HG03558 (cell line): ENCODE measurements at regions not wholly inside any gene's neighbourhood (a gene's known extent, or its start where the extent isn't known, plus 50 kb on each side); places are given as distances from the start of the nearest gene placed in this dataset.
"Not testable (repeated sequence)": the region's sequence is repeated elsewhere in the genome, so short reads cannot be mapped to it uniquely, and the experiment has no call there.

Experiments used
- ATAC-seq: cut with Tn5 transposase; IDR thresholded peaks from one replicate; pipeline ENCODE4 v1.9.1; 2021; ENCODE audit warnings: moderate number of reproducible peaks; ENCODE audit not compliant: unreplicated experiment; ENCODE audit errors: extremely low read depth

DNA sequence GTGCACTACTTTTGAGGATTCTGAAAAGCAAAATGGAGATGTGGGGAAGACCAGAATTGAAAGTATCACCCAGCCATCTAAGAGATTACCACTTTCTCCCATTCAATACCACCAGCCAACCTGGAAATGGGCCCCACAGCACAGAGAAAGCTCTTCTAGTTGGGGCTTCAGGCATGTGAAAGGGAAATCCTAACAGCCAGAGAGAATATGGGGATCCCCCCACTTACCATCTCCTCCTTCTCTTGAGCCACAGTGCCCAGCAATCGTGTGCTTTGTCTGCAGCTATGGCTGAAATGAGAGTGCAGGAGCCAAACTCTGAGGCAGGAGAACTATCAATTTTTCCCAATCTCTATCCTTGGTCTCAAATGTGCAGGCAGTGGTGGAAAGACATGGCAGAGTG is 173.2 kb upstream of the KCTD7 start:
- ATAC-seq: not testable (repeated sequence)

DNA sequence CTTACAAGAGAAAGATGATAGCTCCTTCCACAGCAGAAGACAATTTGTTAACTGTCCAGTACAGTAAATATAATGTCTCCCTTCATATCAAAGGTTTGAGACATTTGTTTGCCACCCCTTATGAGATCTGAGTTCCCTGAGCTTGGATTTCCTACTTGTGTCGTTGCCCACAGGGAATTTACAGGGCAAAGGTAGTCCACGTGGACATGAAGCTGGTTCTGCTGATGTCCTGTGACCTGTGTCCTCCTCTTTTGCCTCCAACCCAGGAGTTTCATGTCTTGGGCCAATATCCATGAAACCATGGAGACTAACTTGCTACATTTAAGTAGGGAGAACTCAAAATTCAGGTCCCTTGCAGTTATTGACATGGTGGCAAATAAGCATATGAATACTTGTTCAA is 172.2 kb upstream of the KCTD7 start:
- ATAC-seq: not testable (repeated sequence)

DNA sequence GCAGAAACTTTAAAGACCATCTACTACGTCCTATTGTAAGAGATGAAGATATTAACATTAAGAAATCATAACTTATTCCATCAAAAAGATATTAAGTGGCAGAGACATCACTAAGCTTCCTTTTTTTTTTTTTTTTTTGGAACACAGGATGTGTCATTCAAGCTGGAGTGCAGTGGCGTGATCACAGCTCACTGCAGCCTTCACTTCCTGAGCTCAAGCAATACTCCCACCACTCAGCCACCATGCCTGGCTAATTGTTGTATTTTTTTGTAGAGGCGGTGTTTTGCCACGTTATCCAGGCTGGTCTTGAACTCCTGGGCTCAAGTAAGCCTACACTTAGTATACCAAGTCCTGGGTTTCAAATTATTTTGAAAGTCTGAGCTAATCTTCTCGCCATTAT is 169.7 kb upstream of the KCTD7 start:
- ATAC-seq: not testable (repeated sequence)

DNA sequence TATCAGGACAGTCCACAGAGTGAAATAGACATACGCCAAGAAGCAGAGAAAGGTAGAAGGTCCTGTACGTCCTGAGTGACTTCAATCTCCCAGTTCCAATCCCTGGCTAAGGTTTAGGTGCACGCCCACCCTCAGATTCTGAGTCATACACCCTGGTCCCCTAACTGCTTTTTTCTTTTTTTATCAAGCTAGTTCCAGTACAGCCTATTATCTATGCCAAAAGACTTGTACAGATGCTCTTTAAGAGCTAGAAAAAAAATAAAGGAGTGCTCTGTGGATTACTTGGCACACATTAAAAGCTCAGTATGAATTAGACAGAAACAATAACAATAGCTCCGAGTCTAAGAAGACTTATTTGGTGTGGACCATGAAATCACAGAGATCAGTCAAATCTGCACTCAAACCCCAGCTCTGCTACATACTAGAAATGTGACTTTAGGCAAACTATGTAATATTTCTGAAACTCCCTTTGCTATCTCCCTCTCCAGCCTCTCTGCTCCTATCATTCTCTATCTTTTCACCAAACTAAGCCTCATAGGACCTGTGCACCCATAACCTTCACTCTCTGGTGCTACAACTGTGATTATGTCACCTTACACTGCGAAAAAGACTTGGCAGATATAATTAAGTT is 168.8 kb upstream of the KCTD7 start:
- ATAC-seq: not testable (repeated sequence)

- no peak for ATAC-seq
Measured at GRCh38 chr7:66460921-66461361, 167.7 kb upstream of the KCTD7 start.

DNA sequence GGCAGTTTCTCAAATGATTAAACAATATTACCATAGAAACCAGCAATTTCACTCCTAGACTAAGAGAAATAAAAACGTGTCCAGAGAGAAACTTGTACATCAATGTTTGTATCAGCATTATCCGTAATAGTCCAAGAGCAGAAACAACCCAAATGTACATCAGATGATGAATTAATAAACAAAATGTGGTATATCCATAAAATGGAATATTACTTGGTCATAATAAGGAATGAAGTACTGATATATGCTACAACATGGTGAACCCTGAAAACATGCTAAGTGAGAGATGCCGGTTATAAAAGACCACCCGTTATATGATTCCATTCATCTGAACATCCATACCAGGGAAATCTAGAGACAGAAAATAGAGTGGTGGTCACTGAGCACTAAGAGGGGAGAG is 167.3 kb upstream of the KCTD7 start:
- ATAC-seq: not testable (repeated sequence)

DNA sequence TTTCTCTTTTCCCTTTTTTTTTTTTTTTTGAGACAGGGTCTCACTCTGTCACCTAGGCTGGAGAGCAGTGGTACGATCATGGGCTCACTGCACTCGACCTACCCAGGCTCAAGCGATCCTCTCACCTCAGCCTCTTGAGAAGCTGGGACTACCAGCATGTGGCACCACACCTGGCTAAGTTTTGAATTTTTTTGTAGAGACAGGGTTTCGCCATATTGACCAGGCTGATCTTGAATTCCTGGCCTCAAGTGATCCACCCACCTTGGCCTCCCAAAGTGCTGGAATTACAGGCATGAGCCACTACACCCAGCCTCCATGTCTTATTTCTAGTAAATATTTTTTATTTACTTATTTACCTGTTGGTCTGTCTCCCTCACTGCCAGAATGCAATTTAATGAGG is 165.8 kb upstream of the KCTD7 start:
- ATAC-seq: not testable (repeated sequence)

DNA sequence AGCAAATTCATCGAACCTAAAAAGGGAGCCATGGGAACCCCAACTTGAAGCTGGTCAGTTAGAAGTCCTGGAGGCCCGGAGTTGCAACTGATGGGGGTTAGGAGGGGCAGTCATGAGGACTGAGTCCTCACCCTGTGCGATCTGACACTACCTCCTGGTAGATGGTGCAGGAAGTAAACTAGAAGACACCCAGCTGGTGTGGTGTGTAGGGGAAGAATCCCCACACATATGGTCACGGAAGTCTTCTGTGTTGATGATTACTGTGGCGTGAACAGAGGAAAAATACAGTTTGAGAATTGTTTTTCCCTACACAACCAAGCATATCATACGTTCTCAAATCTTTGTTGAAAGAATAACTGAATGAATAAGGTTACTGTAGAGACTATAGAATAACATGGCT is 164.6 kb upstream of the KCTD7 start:
- no peak for ATAC-seq

DNA sequence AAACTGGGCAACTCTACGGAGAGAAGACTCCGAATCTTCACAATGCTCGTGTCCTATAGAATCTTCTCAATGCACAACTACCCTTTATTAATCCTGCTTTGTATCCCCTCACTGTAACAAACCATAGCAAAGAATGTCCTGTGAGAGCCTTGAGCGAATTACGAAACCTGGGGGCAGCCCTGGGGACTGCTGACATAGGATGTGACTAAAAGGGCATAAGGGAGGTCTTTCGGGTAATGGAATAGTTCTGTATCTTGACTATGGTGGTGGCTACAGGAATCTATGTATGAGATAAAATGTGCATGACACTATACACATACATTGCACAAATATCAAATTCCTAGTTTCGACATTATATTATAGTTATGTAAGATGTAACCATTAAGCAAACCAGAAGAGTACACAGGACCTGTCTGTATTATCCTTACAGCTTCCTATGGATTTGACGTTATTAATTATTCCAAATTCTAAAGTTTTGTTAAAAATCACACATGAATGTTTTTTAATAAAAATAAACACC is 162.5 kb upstream of the KCTD7 start:
- ATAC-seq: no peak

GRCh38 chr7:66467887-66468286 is 160.8 kb upstream of the KCTD7 start:
- no peak for ATAC-seq

GRCh38 chr7:66473064-66473463 is 155.6 kb upstream of the KCTD7 start:
- not testable (repeated sequence) for ATAC-seq

DNA sequence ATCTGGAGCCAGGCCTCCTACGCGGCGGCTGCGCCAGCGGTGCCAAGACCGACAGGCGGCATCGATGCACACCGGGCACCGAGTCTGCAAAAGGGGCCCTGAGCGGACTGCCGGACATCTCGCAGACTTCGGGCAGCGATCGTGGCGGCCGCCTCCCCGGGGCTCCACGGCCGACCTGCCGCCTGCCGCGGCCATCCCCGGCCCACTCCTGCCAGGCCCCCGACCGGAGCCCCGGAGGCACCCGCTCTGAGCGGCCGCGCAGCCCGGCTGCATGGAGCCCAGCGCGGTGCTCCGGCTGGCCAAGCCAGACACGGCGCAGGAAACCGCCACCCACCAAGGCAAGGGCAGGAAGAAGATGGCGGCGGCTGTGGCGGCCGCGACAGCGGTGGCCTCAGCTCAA is 154.2 kb upstream of the KCTD7 start:
- no peak for ATAC-seq

GRCh38 chr7:66476056-66476455 is 152.6 kb upstream of the KCTD7 start:
- ATAC-seq: not testable (repeated sequence)

DNA sequence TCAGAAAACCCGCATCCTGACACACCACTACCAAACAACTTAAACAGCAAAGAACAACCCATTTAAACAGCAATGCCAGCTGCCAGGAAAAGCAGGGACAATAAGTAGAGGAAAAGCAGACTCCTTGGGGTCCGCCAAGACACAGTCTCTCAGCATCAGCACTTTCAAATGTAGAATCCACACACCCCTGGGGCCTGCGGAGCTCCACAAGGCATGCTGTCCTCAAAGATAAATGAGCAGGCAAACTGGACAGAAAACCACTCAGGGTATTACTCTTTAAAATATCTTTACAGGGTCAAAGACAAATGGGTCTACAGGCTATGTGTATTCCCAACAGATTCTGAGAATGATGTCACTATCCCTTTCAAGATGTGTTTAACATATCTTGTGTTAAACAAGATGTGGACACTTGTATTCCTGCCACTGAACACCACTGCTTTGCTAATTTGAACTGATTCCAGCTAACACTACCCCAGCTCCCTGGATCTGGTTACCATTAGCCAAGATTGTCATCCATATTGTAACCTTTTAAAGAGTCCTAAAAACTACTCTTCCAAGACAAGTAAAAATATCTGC is 150.8 kb upstream of the KCTD7 start:
- not testable (repeated sequence) for ATAC-seq

DNA sequence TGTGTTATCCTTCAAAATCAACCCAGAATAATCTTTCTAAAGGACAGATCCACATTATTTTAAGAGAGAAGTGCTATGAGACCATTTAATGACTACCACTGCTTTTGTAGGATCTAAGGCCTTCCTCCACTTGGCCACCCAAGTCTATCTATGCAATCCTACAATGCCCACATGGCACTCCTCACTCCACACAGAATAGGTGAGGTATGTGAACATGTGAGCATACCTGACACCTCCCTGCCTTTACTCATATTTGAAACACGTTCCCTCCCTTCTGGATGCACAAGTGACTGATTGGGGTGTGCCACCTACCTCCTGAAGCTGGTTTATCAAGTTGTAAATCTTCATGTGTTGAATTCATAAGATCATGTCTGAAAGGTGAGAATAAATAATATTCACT is 147.5 kb upstream of the KCTD7 start:
- not testable (repeated sequence) for ATAC-seq

- not testable (repeated sequence) for ATAC-seq
Measured at GRCh38 chr7:66489065-66489464, 139.6 kb upstream of the KCTD7 start.

DNA sequence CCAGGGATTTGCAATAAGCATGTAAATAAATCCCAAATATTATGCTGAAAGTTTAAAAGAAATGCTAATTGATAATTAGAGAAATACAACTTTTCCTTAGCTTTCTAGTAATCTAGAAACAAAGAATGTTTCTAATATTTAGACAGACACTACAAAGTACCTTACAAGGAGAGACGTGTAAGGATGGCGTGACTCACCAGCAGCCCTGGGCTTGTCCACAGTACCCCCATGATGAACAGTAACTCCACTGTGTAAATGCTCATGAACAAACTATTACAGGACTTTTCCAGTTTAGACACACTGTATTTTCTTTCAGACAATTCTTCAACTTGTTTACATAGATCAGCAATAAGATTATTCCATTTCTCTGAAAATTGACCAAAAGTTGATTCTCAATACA is 138.9 kb upstream of the KCTD7 start:
- ATAC-seq: not testable (repeated sequence)

GRCh38 chr7:66490979-66491378 is 137.7 kb upstream of the KCTD7 start:
- ATAC-seq: not testable (repeated sequence)

- not testable (repeated sequence) for ATAC-seq
Measured at GRCh38 chr7:66492405-66492804, 136.3 kb upstream of the KCTD7 start.

GRCh38 chr7:66493235-66494205 is 135.2 kb upstream of the KCTD7 start:
- peak; percentile 90 for ATAC-seq

DNA sequence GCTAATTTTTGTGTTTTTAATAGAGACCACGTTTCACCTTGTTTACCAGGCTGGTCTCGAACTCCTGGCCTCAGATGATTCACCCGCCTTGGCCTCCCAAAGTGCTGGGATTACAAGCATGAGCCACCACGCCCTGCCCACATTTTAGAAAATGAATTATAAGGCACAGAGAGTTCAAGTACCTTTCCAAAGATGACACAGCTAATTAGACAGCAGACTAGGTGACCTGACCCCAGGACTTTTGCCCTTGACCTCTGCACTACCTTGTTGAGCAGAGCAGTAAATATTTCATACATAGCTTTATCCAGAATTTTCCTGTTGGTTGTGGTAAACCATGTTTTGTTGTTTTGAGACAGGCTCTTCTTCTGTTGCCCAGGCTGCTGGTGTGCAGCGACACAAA is 131.3 kb upstream of the KCTD7 start:
- ATAC-seq: no peak
